HG03196 (cell line): ENCODE measurements at regions not wholly inside any gene's neighbourhood (a gene's known extent, or its start where the extent isn't known, plus 50 kb on each side); places are given as distances from the start of the nearest gene placed in this dataset.
"Not testable (repeated sequence)": the region's sequence is repeated elsewhere in the genome, so short reads cannot be mapped to it uniquely, and the experiment has no call there.

Source experiments
- ATAC-seq: cut with Tn5 transposase; IDR thresholded peaks from one replicate; pipeline ENCODE4 v1.9.1; 2021; ENCODE audit not compliant: unreplicated experiment

- no peak for ATAC-seq
Observed at GRCh38 chr19:28608292-28608691, 604.7 kb downstream of the UQCRFS1 start.

- no peak for ATAC-seq
Observed at GRCh38 chr19:28607066-28607583, 605.8 kb downstream of the UQCRFS1 start.

- no peak for ATAC-seq
Observed at GRCh38 chr19:28606269-28607032, 606.5 kb downstream of the UQCRFS1 start.

GRCh38 chr19:28605501-28606268 lies 607.3 kb downstream of the UQCRFS1 start:
- ATAC-seq: no peak

GRCh38 chr19:28603453-28603852 lies 609.5 kb downstream of the UQCRFS1 start:
- ATAC-seq: no peak

- ATAC-seq: no peak
Observed at GRCh38 chr19:28602675-28603298, 610.2 kb downstream of the UQCRFS1 start.

- ATAC-seq: no peak
Observed at GRCh38 chr19:28601723-28602440, 611.1 kb downstream of the UQCRFS1 start.

- ATAC-seq: no peak
Observed at GRCh38 chr19:28598861-28599260, 614.1 kb downstream of the UQCRFS1 start.

- ATAC-seq: no peak
Observed at GRCh38 chr19:28596561-28597071, 616.3 kb downstream of the UQCRFS1 start.

GRCh38 chr19:28595722-28596480 lies 617.0 kb downstream of the UQCRFS1 start:
- ATAC-seq: no peak

GRCh38 chr19:28594737-28595136 lies 618.2 kb downstream of the UQCRFS1 start:
- no peak for ATAC-seq

GRCh38 chr19:28589991-28590411 lies 623.0 kb downstream of the UQCRFS1 start:
- ATAC-seq: not testable (repeated sequence)

GRCh38 chr19:28586474-28586873 lies 626.5 kb downstream of the UQCRFS1 start:
- ATAC-seq: no peak

- no peak for ATAC-seq
Observed at GRCh38 chr19:28585796-28586195, 627.2 kb downstream of the UQCRFS1 start.

- ATAC-seq: no peak
Observed at GRCh38 chr19:28583713-28584112, 629.2 kb downstream of the UQCRFS1 start.

GRCh38 chr19:28583242-28583641 lies 629.7 kb downstream of the UQCRFS1 start:
- no peak for ATAC-seq

- no peak for ATAC-seq
Observed at GRCh38 chr19:28582796-28583195, 630.2 kb downstream of the UQCRFS1 start.

- no peak for ATAC-seq
Observed at GRCh38 chr19:28582344-28582743, 630.6 kb downstream of the UQCRFS1 start.

GRCh38 chr19:28581468-28581770 lies 631.5 kb downstream of the UQCRFS1 start:
- ATAC-seq: no peak
